BJ (cell line): ENCODE measurements at regions not wholly inside any gene's neighbourhood (a gene's known extent, or its start where the extent isn't known, plus 50 kb on each side); places are given as distances from the start of the nearest gene placed in this dataset.

ENCODE experiments used
- CTCF ChIA-PET: fragments of 350-600 bp; formaldehyde crosslinking; extraction: SDS; loops from one replicate; lab custom pipeline; 2021; ENCODE audit warnings: antibody characterized with exemption, inconsistent platforms; lab: Yijun Ruan, JAX
- POLR2A ChIA-PET: fragments of 300-600 bp; sonication (Branson Sonifier 250); formaldehyde crosslinking; extraction: SDS; loops from one replicate; lab custom pipeline; 2021; ENCODE audit warnings: antibody characterized with exemption; lab: Charles Lee
- DNase-seq: peaks from one replicate; pipeline ENCODE4 v3.0.0-alpha.2; 2011; ENCODE audit warnings: low read depth
- H3K27me3 ChIP-seq: 2 replicates; pipeline ENCODE4 v1.6.0; 2011; ENCODE audit warnings: low read length; ENCODE audit not compliant: control insufficient read depth, insufficient read depth
- H3K36me3 ChIP-seq: 2 replicates; pipeline ENCODE4 v1.5.1; 2011; ENCODE audit warnings: low read length; ENCODE audit not compliant: control insufficient read depth, insufficient read depth
- H3K4me3 ChIP-seq: 2 replicates; pipeline ENCODE4 v1.5.1; 2011; ENCODE audit warnings: low read depth, mild to moderate bottlenecking, control low read depth, low read length
- CTCF ChIP-seq: IDR thresholded peaks from 2 replicates; pipeline ENCODE4 v1.5.1; 2011; ENCODE audit warnings: low read depth, mild to moderate bottlenecking, control low read depth, inconsistent platforms, low read length, moderate library complexity; ENCODE audit not compliant: insufficient read depth

GRCh38 chr12:91349476-91349875, 166.9 kb upstream of the DCN start:
- Histone ChIP-seq H3K27me3 (no peaks in the 10 kb centered on the region), H3K4me3 (no peak overlapping the region), H3K36me3 (no peaks in the 10 kb centered on the region)
- POLR2A ChIA-PET = no interaction called here
- no peak for TF ChIP-seq CTCF
- CTCF ChIA-PET = interaction anchor here (0.9 to 1.3 kb wide), 5 partner anchors 12 to 371 kb away, joined by 3 to 6 read pairs (median 4); no protein-coding TSS in a partner anchor
- DNase-seq = no peak

- ChIA-PET CTCF (interaction anchor here (0.6 to 0.8 kb wide), 2 partner anchors 207 to 369 kb away, joined by 3 read pairs; no protein-coding TSS in a partner anchor), POLR2A (interaction anchor here (0.6 kb wide), 1 partner anchor 13 kb away, joined by 3 read pairs; no protein-coding TSS in a partner anchor)
- Histone ChIP-seq H3K36me3 (no peaks in the 10 kb centered on the region), H3K27me3 (no peaks in the 10 kb centered on the region), H3K4me3 (no peak overlapping the region)
- TF ChIP-seq CTCF = no peak
- DNase-seq = no peak
Measured at GRCh38 chr12:91347481-91348214, 165.0 kb upstream of the DCN start.

GRCh38 chr12:91346827-91347226, 164.2 kb upstream of the DCN start:
- DNase-seq = no peak
- Histone ChIP-seq H3K4me3 (no peak overlapping the region), H3K36me3 (no peaks in the 10 kb centered on the region), H3K27me3 (no peaks in the 10 kb centered on the region)
- no peak for TF ChIP-seq CTCF
- ChIA-PET POLR2A (no interaction called here), CTCF (no interaction called here)

GRCh38 chr12:91344408-91344807, 161.8 kb upstream of the DCN start:
- no peak overlapping the region for H3K4me3 ChIP-seq
- ChIA-PET CTCF (no interaction called here), POLR2A (interaction anchor here (0.5 kb wide), 1 partner anchor 256 kb away, joined by 3 read pairs; no protein-coding TSS in a partner anchor)

More at GRCh38 chr12:91344408-91344807, 161.8 kb upstream of the DCN start:
- DNase-seq = no peak
- no peaks in the 10 kb centered on the region for H3K36me3 ChIP-seq
- no peak for TF ChIP-seq CTCF
- no peaks in the 10 kb centered on the region for H3K27me3 ChIP-seq
